ENCODE measurements at regions not wholly inside any gene's neighbourhood (a gene's known extent, or its start where the extent isn't known, plus 50 kb on each side); places are given as distances from the start of the nearest gene placed in this dataset.

GRCh38 chr5:96582343-96582742 is 79.8 kb upstream of the CAST start:
- no peak for TF ChIP-seq CTCF (IDR thresholded peaks at IDR 0.05)
- TF ChIP-seq POLR2AphosphoS5 (IDR thresholded peaks at IDR 0.05), result no peak
- no peak for TF ChIP-seq POLR2A (IDR thresholded peaks at IDR 0.05)
- TF ChIP-seq EP300 (IDR thresholded peaks at IDR 0.05), result no peak
